Panc1 (cell line): ENCODE measurements at regions not wholly inside any gene's neighbourhood (a gene's known extent, or its start where the extent isn't known, plus 50 kb on each side); places are given as distances from the start of the nearest gene placed in this dataset.

Experiments used
- CTCF ChIP-seq: fragments of 450-650 bp; IDR thresholded peaks from 2 replicates; pipeline ENCODE4 v1.5.1; 2017; ENCODE audit warnings: mild to moderate bottlenecking
- POLR2AphosphoS5 ChIP-seq: IDR thresholded peaks from 2 replicates; pipeline ENCODE4 v1.6.1; 2012; ENCODE audit warnings: mild to moderate bottlenecking, low read depth, low read length, moderate library complexity
- REST ChIP-seq, 2 experiments: IDR thresholded peaks; 2 replicates each; pipeline ENCODE4 v1.6.1; 2011 to 2012; ENCODE audit warnings: low read depth in 2 of 2, control low read depth in 1 of 2, low read length in 1 of 2, mild to moderate bottlenecking in 1 of 2, moderate library complexity in 1 of 2; ENCODE audit not compliant: insufficient read depth in 1 of 2
- SIN3A ChIP-seq: IDR thresholded peaks from 2 replicates; pipeline ENCODE4 v1.6.1; 2012; ENCODE audit warnings: low read depth, mild to moderate bottlenecking, low read length, moderate library complexity, borderline replicate concordance; ENCODE audit not compliant: insufficient read depth

DNA sequence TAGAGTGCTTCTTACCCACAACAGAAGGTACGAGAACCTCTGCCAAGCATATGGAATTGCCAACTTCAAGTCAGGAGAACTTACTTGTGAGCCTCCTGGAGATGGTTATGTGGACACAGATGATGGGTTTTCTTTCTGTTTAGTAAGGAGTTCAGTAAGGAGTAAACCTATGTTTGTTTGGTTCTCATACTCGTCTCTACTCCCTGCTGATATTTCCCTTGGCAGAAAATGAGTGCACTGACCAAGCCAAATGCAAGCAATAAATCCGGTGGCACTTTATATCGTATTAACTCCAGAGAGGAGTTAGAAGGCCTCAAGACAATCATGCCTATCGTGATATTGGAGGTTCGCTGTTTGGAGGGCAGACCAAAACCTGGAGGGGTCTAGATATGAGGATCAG is 83.2 kb upstream of the CYP1B1 start:
- TF ChIP-seq REST (IDR thresholded peaks at IDR 0.05; ENCODE audit: insufficient read depth in 1 of 2, low read depth in 2 of 2, low read length in 1 of 2) (no peak), SIN3A (no peak), CTCF (no peak), POLR2AphosphoS5 (no peak)
